T-helper 2 cell treated with Interferon-gamma antibody and Interleukin-4, amounts not matched to agents 5 μg/mL and 100 μg/mL, for 36 hours (primary cell): ENCODE measurements at regions not wholly inside any gene's neighbourhood (a gene's known extent, or its start where the extent isn't known, plus 50 kb on each side); places are given as distances from the start of the nearest gene placed in this dataset.

ENCODE experiments used
- DNase-seq: peaks from one replicate; pipeline ENCODE4 v3.0.0; 2021; ENCODE audit warnings: low spot score
- H3K27ac Mint-ChIP-seq: one replicate; pipeline ENCODE4 v1.8.0; 2021; ENCODE audit warnings: mild to moderate bottlenecking, mixed read lengths
- H3K27me3 Mint-ChIP-seq: one replicate; pipeline ENCODE4 v1.8.0; 2021; ENCODE audit warnings: low read depth, mixed read lengths
- H3K36me3 Mint-ChIP-seq: one replicate; pipeline ENCODE4 v1.8.0; 2021; ENCODE audit warnings: low read depth, mixed read lengths
- H3K4me1 Mint-ChIP-seq: one replicate; pipeline ENCODE4 v1.8.0; 2021; ENCODE audit warnings: low read depth, mixed read lengths
- H3K4me3 Mint-ChIP-seq: one replicate; pipeline ENCODE4 v1.8.0; 2022; ENCODE audit warnings: mild to moderate bottlenecking, moderate library complexity, mixed read lengths
- H3K9me3 Mint-ChIP-seq: one replicate; pipeline ENCODE4 v1.8.0; 2021; ENCODE audit warnings: mixed read lengths

DNA sequence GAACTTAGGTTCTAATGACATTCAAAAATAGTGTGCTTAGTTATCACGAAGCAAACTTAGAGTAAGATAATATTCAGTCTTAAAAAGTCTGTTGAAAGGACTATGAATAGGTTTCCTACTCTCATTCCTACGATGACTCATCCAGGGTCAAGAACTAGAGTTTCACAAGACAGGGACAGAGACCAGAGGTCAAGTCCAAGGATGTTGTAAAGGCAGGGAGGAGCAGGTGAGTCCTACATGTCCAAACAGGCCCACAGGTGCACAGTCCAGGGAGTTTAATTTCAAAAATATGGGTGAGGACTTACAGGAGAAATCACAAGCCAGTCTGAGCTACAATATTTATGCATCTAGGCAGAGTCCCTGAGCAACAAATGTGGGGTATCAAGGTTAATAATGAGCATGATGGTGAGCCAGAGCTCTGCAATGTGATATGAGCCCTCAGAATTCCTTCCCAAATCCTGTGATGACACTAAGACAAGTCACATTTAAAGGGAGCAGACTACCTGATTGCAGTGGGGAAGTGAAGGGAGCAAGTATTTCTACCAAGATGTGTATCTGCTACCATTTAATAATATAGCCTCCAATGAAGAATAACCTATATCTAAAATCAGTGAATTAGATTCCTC, 100.0 kb upstream of the NRIP1 start:
- no peak for DNase-seq
- no peak overlapping the region for H3K4me3 Mint-ChIP-seq

DNA sequence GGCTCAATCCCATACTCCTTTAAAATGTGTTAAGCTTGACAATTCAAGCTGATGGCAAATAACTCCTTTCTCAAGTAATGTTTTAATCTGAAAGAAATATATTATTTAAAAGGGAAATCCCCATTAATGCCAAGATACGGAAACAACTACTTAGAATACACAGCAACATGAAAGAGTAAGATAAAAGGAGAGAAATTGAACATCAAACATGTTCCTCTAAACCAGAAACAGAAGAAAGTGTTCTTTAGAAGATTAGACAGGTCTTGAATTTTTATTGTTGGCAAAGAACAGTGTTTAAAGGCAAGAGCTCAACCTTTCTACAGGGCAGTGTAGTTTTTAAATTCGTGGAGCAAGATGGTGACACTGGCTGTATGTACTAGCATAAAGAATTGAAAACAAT, 105.8 kb upstream of the NRIP1 start:
- H3K27me3 Mint-ChIP-seq, result no peaks in the 10 kb centered on the region
- no peak for DNase-seq
- H3K36me3 Mint-ChIP-seq, result no peaks in the 10 kb centered on the region
- no peak overlapping the region for H3K27ac Mint-ChIP-seq
- H3K9me3 Mint-ChIP-seq, result no peaks in the 10 kb centered on the region
- H3K4me1 Mint-ChIP-seq, result no peaks in the 10 kb centered on the region
- H3K4me3 Mint-ChIP-seq, result no peak overlapping the region

More for the DNA sequence above, 100.0 kb upstream of the NRIP1 start:
- H3K36me3 Mint-ChIP-seq, result no peaks in the 10 kb centered on the region
- H3K27ac Mint-ChIP-seq, result no peak overlapping the region
- H3K27me3 Mint-ChIP-seq, result peaks cover 3% of the 10 kb centered on the region
- no peaks in the 10 kb centered on the region for H3K4me1 Mint-ChIP-seq
- no peaks in the 10 kb centered on the region for H3K9me3 Mint-ChIP-seq

DNA sequence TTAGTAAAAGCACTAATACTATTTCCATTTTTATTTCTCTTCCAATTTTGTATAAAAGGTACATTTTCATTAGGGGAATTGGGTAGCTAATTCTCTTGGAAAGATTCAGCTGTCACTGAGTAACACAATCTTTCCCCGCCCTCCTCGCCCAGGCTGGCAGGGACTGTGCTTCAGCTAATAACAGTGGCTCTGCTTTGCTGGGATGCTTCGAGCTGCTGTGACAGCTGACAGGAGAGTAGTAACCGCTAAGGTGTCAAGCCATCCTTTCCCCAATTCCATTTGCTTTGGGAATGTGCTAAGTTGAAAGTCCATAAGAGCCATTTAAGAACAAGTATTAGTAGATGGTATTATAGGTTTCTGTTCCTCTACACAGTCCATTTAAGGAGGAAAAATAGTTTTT, 106.7 kb upstream of the NRIP1 start:
- Mint-ChIP-seq H3K27me3 (no peaks in the 10 kb centered on the region), H3K36me3 (no peaks in the 10 kb centered on the region), H3K4me1 (no peaks in the 10 kb centered on the region)

DNA sequence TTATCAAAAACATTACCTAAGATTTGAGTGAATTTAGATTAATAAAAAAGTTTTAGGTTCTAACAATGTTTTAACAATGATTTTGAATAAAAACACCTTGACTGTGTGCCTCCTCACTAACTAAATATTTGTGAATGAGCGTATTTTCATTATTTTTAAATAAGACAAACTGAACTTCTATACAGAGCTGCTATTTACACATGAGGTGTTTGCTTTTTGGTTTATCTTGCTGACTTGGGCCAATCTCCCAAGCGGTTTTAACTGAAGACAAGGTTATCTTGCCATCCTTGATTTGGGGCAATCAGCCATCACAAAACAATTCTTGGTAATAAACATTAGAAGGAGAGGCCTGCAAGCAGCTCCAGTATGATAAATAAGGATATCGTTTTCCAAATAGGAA, 108.2 kb upstream of the NRIP1 start:
- no peaks in the 10 kb centered on the region for H3K9me3 Mint-ChIP-seq
- no peak for DNase-seq
- H3K4me3 Mint-ChIP-seq, result no peak overlapping the region
- H3K36me3 Mint-ChIP-seq, result no peaks in the 10 kb centered on the region
- H3K27me3 Mint-ChIP-seq, result no peaks in the 10 kb centered on the region
- H3K27ac Mint-ChIP-seq, result no peak overlapping the region
- H3K4me1 Mint-ChIP-seq, result no peaks in the 10 kb centered on the region

More for the DNA sequence above, 106.7 kb upstream of the NRIP1 start:
- H3K9me3 Mint-ChIP-seq, result no peaks in the 10 kb centered on the region
- no peak for DNase-seq
- H3K27ac Mint-ChIP-seq, result no peak overlapping the region
- H3K4me3 Mint-ChIP-seq, result no peak overlapping the region

DNA sequence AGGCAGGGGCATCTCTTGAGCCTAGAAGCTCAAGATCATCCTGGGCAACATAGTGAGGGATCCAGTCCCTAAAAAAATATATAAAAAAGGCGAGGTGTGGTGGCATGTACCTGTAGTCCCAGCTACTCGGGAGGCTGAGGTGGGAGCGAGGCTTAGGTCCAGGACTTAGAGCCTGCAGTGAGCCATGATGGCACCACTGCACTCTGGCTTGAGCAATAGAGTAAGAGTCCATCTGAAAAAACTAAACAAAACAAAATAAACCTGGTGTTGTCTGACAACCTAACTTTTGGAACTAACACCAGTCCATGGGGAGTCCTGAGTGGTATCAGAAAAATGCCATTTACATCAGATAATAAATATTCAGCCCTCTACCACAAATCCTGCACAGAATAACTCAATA, 110.1 kb upstream of the NRIP1 start:
- Mint-ChIP-seq H3K27ac (no peak overlapping the region), H3K4me3 (no peak overlapping the region), H3K4me1 (no peaks in the 10 kb centered on the region), H3K27me3 (no peaks in the 10 kb centered on the region), H3K9me3 (no peaks in the 10 kb centered on the region), H3K36me3 (no peaks in the 10 kb centered on the region)
- DNase-seq, result no peak

DNA sequence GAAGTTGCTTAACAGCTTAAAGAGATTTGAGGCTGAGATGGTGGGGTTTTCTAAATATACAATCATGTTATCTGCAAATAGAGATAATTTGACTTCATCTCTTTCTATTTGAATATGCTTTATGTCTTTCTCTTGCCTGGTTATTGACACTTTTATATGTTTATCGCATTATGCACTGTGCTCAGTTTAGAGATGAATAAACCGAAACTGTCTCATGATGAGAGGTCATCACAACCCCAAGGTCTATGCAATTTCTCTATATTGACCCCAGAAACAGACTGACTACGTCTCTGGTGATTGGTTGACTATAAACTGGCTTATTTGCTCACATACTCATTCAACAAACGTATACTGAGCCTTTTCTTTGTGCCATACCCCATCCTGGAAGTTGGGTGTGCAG, 117.9 kb upstream of the NRIP1 start:
- no peaks in the 10 kb centered on the region for H3K4me1 Mint-ChIP-seq
- DNase-seq, result no peak
- no peak overlapping the region for H3K27ac Mint-ChIP-seq
- H3K9me3 Mint-ChIP-seq, result no peaks in the 10 kb centered on the region
- no peaks in the 10 kb centered on the region for H3K36me3 Mint-ChIP-seq
- H3K27me3 Mint-ChIP-seq, result no peaks in the 10 kb centered on the region
- no peak overlapping the region for H3K4me3 Mint-ChIP-seq

DNA sequence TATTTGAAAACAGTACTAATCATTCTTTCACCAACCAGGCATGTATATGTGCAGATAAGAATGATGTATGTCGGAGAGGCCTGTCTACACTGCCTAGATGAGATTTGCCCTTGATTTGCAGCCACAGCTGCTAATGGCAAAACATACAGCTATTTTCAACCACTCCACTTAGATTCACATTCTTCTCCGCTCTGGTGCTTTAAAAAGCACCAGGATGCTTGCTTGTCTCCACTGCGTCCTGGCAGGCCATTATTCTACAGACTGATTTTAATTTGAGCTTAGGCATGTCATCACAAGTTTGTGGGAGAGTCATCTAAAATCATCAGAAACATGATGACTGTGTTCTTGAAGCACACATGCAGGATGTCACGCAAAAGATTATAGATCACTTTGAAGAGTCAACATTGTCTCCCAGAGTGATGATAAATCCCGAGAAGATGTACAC, 119.0 kb upstream of the NRIP1 start:
- H3K27ac Mint-ChIP-seq, result no peak overlapping the region
- no peaks in the 10 kb centered on the region for H3K4me1 Mint-ChIP-seq
- H3K36me3 Mint-ChIP-seq, result no peaks in the 10 kb centered on the region
- H3K9me3 Mint-ChIP-seq, result no peaks in the 10 kb centered on the region
- no peaks in the 10 kb centered on the region for H3K27me3 Mint-ChIP-seq
- no peak overlapping the region for H3K4me3 Mint-ChIP-seq
- no peak for DNase-seq

DNA sequence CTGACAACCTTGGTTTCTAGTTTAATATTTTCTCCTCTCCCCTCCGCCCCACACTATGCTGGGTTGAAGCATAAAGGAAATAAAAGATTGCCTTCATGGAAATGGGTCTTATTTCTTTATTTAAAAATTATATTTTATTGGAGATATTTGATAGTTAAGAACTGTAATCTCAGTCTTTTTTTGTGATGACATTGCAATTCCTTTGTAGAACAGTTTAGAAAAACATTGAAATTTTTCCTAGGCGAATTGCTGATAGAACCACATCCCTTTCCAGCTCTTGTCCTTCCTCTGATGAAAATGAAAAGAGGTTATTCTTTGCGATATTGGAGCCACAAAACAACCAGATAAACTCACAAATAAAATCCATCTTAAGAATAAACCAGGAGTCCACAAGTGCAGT, 125.6 kb upstream of the NRIP1 start:
- Mint-ChIP-seq H3K4me3 (no peak overlapping the region), H3K36me3 (no peaks in the 10 kb centered on the region), H3K27me3 (no peaks in the 10 kb centered on the region), H3K4me1 (no peaks in the 10 kb centered on the region), H3K9me3 (no peaks in the 10 kb centered on the region), H3K27ac (no peak overlapping the region)
- DNase-seq, result no peak

DNA sequence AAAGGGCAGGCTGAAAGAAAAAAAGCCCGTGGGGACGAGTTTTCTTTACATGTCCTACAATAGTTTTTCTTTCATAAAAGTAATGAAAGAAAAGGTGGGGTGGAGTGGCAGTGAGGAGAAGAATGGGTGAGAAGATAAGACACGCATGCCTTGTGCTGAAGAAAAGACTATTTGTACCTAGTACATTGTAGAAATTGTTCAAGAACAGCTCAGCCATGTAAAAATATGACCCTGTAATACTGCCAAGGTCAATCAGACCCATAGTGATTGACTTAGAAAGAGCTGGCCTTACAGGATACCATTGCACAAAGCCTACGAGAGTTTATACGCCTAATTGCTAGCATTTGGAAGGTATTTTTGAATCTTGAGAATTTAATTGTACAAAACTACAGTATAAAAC, 126.0 kb upstream of the NRIP1 start:
- Mint-ChIP-seq H3K4me1 (no peaks in the 10 kb centered on the region), H3K9me3 (no peaks in the 10 kb centered on the region), H3K27ac (no peak overlapping the region), H3K4me3 (no peak overlapping the region), H3K27me3 (no peaks in the 10 kb centered on the region), H3K36me3 (no peaks in the 10 kb centered on the region)
- DNase-seq, result no peak

DNA sequence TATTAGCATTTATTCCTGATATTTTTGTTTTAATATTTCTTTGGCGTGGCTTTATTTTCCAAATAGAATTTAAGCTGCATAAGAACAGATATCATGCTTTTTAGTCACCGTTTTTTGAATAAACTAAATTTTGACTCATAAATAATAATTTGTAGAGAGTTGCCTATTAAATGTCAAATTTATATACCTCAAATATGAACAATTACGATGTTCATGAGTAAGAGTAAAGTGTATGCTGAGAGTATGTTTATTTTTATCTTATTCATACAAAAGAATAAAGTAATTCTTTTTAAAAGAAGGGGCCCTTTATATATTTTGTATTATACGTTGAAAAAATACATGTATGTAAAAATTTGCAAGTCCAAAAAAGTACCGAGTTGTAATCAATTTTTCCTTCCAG, 126.5 kb upstream of the NRIP1 start:
- Mint-ChIP-seq H3K9me3 (no peaks in the 10 kb centered on the region), H3K27ac (no peak overlapping the region), H3K4me3 (no peak overlapping the region), H3K36me3 (no peaks in the 10 kb centered on the region), H3K4me1 (no peaks in the 10 kb centered on the region), H3K27me3 (no peaks in the 10 kb centered on the region)
- no peak for DNase-seq

DNA sequence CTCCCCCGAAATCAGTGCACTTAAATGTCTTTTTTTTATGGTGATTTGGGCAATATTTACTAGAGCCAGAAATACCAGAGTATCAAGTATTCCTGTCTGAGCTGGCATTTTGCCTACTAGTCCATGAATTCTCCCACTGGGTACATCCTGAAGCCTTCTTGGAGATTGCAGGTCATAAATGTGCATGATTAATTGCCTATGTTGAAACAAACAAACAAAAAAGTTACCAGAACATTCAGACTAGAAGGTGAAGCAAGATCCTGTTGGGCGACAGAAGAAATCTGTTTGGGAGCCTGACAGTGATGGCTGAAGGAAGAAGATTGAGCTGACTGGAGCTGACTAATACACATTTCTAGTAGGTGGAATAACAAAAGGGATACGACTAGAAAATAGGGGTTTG, 127.4 kb upstream of the NRIP1 start:
- Mint-ChIP-seq H3K27me3 (no peaks in the 10 kb centered on the region), H3K4me1 (no peaks in the 10 kb centered on the region), H3K4me3 (no peak overlapping the region), H3K36me3 (no peaks in the 10 kb centered on the region), H3K9me3 (no peaks in the 10 kb centered on the region), H3K27ac (no peak overlapping the region)
- no peak for DNase-seq

DNA sequence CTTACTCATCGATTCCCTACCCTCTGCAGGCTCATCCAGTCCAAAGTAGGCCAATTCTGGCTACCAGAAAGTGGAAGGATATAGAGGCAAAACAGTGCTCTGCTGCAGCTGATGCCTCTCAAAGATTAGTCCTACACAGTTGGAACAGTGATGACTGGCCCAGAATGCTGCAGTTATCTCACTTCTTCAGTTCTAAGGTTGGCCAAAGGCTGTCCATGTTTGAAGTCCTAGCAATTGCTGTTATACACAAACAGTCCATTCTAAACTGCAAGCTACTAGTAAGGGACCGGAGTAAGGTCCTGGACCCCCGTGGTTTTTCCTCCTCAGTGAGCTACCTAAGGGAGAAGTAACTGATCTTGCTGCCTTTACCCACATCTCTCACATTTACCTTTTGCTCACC, 129.1 kb upstream of the NRIP1 start:
- Mint-ChIP-seq H3K4me1 (no peaks in the 10 kb centered on the region), H3K9me3 (no peaks in the 10 kb centered on the region), H3K36me3 (no peaks in the 10 kb centered on the region), H3K27me3 (peaks cover 2% of the 10 kb centered on the region), H3K4me3 (no peak overlapping the region), H3K27ac (no peak overlapping the region)
- DNase-seq, result no peak

DNA sequence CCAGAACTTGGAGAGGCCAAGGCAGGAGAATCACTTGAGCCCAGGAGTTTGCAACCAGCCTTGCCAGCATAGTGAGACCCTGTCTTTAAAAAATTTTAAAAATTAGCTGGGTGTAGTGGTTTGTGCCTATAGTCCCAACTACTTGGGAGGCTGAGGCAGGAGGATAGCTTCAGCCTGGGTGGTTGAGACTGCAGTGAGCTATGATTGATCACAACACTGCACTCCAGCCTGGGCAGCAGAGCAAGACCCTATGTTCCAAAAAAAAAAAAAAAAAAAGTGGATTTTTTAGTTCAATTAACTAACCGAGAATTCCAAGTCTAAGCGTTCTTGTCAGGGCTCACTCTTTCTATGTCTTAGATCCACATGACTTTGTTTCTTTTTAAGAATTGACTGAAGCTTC, 130.3 kb upstream of the NRIP1 start:
- Mint-ChIP-seq H3K27me3 (peaks cover 2% of the 10 kb centered on the region), H3K36me3 (no peaks in the 10 kb centered on the region), H3K4me3 (no peak overlapping the region), H3K4me1 (no peaks in the 10 kb centered on the region), H3K27ac (no peak overlapping the region), H3K9me3 (no peaks in the 10 kb centered on the region)
- DNase-seq, result no peak

DNA sequence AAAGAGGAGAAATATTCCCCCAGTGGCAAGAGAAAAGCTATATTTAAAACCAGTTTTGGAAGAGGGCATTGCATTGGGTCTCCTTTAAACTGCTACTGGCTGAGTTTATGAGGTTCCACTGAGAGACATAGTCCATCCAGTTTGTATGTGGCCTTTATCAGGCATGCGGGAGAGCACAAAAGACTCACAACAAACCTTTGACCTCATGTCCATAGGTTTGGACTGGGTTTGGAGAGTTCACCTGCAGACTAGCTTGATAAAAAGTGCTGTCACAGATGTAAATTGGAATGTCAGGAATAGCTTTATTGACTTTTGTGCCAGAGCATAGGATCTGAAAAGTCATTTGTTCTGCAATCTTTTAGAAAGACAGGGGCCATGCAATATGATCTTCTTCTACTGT, 131.0 kb upstream of the NRIP1 start:
- Mint-ChIP-seq H3K36me3 (no peaks in the 10 kb centered on the region), H3K27ac (no peak overlapping the region), H3K4me3 (no peak overlapping the region), H3K4me1 (no peaks in the 10 kb centered on the region), H3K9me3 (no peaks in the 10 kb centered on the region), H3K27me3 (peaks cover 2% of the 10 kb centered on the region)
- no peak for DNase-seq

DNA sequence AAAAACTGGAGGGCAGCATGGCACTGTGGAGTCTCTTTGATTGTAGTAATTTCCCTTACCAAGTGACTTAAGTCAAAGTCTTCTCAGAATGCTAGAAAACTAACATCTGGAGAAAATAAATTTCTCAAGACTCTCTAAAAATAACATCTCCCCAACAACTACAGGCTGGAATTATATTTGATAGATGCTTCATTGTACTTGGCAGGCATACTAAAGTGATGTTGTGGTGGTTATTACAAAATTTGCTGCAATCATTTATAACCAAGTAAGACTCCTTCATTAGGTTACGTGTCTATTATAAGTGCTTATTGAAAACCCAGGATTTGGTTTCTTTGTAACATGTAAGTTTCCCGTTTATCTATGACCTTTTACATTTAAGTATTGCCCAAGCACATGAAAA, 132.9 kb upstream of the NRIP1 start:
- no peaks in the 10 kb centered on the region for H3K4me1 Mint-ChIP-seq
- H3K27me3 Mint-ChIP-seq, result peaks cover 2% of the 10 kb centered on the region
- H3K4me3 Mint-ChIP-seq, result no peak overlapping the region
- H3K27ac Mint-ChIP-seq, result no peak overlapping the region
- no peaks in the 10 kb centered on the region for H3K36me3 Mint-ChIP-seq
- DNase-seq, result no peak
- no peaks in the 10 kb centered on the region for H3K9me3 Mint-ChIP-seq
